GM19023 (cell line): ENCODE measurements at regions not wholly inside any gene's neighbourhood (a gene's known extent, or its start where the extent isn't known, plus 50 kb on each side); places are given as distances from the start of the nearest gene placed in this dataset.
"Not testable (repeated sequence)": the region's sequence is repeated elsewhere in the genome, so short reads cannot be mapped to it uniquely, and the experiment has no call there.

Experiments
- ATAC-seq: cut with Tn5 transposase; IDR thresholded peaks from one replicate; pipeline ENCODE4 v1.9.1; 2021; ENCODE audit warnings: mild to moderate bottlenecking, moderate library complexity; ENCODE audit not compliant: unreplicated experiment

DNA sequence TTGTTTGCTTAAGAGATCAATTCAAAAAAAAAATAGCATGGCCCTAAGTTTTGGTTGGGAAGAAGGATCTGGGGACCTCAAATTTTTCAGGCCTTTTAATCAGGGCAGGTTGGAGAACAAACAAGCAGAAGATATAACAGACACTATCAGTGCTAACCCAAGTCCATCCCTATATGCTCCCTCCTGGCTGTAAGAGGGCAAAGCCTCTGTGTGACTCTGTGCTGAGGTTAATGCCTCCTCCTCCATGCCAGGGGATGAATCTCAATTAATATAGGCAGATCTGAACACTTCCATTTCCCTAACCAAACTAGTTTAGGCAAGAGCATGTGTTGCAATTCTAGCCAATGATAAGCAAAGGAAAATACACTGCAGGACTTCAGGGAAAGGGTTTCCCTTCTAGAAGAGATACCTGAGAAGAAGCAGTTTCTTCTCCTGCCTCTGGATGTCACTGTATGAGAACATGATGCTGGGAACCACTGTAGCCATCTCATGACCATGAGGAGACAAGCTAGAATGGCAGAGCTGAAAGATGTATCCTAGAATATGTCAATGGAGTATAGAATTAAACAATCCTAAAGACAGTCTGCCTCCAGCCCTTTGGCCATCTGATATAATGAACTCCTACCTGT is 76.0 kb downstream of the CHD9NB start:
- ATAC-seq, result no peak

GRCh38 chr16:52967744-52968143 is 85.0 kb downstream of the CHD9NB start:
- ATAC-seq, result no peak

- ATAC-seq, result no peak
These were observed 88.4 kb downstream of the CHD9NB start for GRCh38 chr16:52964290-52964689.

DNA sequence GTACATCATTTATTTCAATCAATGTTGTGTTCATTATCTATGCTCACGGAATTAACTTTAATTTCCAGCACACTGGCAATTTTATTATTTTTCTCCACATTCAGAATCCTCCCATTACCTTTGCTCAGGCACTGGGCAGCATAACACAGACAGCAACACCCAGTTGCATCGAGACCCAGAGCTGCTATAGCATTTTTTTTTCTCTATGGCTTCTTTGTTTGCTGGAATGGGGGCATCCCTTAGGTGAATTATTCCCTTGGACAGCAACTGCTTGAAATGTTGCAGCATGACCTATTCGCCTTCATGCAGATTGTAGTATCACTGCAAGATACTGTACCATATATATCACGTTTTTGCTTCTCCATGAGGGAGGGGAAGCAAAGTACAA is 88.8 kb downstream of the CHD9NB start:
- ATAC-seq, result no peak

DNA sequence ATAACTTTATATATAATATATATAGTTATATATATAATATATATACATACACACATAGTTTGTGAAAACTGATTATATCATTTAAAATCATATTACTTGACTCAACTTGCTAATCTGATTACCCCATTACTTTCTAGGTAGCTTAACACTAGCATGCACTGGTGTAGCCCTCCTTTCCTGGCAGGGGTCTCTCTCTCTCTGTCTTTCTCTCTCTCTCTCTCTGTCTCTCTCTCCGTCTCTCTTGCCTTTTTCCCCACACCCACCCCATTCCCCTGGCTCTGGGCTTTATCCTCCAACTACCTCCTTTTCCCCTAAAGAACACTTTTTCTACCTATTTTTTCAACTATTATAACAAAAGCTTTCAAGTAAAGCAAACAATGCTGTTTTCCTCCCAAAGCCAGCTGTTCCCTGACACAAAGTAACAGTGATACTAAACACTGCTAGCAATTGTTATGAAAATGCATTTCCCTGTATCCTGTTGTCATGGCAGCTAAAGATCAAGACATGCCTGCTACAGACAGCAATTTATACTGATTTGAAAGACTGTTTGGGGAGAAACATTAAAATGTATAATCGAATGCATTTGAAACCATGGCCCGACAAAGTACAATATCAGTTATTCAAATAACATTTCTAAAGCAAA is 89.4 kb downstream of the CHD9NB start:
- no peak for ATAC-seq

GRCh38 chr16:52958951-52959350 is 93.7 kb downstream of the CHD9NB start:
- no peak for ATAC-seq

DNA sequence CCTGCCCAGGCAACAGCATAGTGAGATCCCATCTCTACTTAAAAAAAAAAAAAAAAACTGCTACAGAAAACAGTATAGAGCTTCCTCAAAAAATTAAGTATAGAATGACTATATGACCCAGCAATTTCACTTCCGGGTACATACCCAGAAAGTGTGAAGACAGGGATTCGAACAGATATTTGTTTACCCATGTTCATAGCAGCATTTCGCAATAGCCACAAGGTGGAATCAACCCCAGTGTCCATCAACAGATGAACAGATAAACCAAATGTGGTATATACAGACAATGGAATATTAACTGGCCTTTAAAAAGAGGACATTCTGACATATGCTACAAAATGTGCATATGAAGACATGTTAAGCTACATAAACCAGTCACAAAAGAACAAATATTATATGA is 95.5 kb downstream of the CHD9NB start:
- ATAC-seq, result no peak

DNA sequence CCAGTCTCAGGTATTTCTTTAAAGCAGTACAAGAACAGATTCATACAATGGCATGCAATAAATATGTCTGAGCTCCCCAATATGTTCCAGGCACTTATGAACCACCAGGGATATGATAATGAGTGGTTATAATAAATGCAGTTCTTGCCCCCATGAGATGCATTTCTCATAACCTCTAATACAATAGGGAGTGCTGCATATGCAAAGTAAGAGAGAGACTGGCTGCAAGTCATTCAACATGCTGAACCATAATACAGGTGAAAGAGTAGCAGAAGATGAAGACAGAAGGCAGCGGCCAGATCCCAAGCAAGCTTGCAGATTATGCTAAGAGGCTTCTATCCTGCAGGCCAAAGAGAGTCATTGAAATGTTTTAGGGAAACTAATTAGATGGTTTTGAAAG is 96.7 kb downstream of the CHD9NB start:
- no peak for ATAC-seq

GRCh38 chr16:52953215-52953614 is 99.5 kb downstream of the CHD9NB start:
- no peak for ATAC-seq

DNA sequence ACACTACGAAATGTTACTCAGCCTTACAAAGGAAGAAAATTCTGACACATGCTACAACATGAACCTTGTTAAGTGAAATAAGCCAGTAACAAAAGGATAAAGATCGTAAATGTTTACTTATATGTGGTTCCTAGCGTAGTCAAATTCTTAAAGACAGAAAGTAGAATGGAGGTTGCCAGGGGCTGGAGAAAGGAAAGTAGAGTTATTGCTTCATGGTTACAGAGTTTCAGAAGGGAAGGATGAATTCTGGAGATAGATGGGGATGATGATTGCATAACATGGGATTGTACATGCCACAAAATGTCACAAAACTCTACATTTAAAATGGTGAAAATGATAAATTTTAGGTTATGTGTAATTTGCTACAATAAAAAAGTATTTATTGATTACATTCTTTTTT is 103.8 kb downstream of the CHD9NB start:
- ATAC-seq, result no peak

- ATAC-seq, result no peak
These were observed 120.4 kb downstream of the CHD9NB start for GRCh38 chr16:52932321-52932720.

DNA sequence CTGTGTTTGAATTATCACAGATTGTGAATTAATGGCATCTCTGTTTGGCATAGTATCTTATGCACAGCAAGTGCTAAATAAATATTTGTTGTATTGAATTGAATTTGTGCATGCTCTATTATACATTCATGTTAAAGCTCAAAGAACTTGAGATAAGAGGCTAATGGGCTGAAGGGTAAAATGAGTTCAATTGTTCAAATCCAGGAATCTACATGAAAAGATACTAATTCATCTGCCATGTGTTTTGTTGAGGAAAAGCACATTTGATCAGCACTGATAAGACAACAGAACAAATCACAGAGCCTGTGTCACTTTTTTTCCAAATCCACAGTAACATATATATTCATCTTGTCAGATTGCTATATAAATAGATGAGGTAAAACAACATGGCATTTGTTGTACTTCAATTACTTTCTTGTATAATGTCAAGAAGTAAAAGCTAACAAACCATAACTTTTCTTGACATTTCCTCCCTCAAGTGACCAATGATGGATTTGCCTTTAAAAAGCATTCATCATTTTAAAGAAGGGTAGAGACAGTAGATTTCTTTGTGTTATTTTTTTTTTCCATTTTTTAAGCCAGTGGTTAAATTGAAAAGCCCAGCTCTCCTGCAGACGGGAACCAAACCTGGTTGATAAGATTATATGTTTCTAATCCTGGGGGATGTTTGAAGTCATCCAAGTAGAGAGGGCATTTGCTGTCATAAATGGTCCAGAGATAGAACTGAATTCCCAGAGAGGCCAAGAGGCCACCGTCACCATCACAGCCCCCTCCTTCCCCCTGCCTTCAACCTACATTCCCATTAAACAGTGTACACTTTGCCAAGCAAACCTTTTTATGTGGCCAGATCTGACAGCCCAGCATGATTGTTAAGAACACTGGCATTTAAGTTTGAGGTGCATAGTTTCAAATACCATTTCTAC is 123.0 kb downstream of the CHD9NB start:
- ATAC-seq, result no peak

DNA sequence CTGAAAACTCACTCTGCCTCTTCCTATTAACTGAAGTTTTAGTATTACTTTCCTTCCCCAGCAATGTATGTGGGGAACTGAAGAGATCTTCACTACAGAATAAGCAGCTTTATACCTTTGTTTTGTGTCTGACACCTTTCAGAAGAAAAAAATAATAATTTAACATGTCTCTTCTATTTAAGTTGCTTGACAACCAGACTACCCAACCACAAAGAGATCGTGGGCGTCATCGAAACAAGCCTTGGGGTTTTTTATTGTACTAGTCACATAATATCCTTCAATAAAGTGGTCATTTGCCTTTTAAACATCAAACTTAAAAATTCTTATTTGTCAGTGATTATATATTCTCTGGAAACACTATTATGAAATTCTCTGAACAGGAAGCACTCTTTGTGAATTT is 123.7 kb downstream of the CHD9NB start:
- no peak for ATAC-seq

DNA sequence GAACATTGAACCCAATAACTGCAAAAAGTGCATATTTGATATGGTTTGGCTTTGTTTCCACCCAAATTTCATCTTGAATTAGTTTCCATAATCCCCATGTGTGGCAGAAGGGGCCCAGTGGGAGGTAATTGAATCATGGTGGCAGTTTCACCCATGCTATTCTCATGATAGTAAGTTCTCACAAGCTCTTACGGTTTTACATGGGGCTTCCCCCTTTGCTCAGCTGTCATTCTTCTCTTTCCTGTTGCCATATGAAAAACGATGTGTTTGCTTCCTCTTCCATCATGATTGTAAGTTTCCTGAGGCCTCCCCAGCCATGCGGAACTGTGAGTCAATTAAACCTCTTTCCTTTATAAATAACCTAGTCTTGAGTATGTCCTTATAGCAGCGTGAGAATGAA is 127.6 kb downstream of the CHD9NB start:
- ATAC-seq, result no peak

DNA sequence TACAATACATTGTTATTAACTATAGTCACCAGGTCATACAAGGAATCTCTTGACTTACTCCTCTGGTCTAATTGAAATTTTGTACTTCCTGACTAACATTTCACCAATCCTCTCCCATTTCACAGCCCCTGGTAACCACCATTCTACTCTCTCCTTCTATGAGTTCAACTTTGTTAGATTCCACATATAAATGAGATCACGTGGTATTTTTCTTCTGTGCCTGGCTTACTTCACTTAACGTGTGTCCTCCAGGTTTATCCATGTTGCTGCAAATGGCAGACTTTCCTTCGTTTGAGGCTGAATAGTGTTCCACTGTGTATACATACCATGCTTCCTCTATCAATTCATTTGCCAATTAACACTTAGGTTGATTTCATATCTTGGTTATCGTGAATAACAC is 128.5 kb downstream of the CHD9NB start:
- no peak for ATAC-seq

DNA sequence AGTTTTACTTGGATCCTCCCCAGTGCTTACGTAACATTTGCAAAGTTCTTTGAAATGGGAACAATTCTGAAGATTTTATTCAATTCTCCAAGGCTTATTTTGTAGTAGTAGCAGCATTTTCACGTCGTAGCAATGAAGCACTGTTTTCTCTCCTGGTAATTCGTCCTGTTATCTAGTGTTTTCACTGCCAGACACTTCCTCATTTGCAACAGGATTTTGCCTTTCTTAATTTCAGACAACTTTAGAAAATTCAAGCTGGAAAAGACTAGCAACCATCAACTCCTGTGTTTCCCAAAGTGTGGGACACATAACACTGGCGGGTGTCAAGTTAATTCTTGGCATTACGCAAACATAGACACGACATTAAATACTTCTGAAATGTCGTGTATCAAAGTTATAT is 131.6 kb downstream of the CHD9NB start:
- ATAC-seq, result no peak

GRCh38 chr16:52920331-52920730 is 132.4 kb downstream of the CHD9NB start:
- ATAC-seq, result no peak

DNA sequence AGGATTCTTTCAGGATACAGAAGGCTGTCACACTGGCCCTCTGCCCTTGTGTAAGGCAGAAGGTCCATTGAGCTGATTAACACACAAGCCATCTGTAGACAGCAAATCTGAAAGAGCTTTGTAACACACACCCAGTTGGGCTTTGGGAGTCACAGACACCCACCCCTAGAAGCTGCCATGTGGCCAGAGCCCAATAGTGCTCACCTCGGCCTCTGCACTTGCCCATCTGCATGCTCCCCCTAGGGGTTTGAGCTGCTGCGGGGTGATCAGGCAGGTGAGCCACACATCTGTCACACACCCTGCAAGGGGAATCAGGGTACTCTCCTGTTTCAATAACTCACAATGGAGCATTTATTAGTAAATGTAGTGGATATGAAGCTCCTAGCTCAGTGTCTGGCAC is 138.3 kb downstream of the CHD9NB start:
- no peak for ATAC-seq

DNA sequence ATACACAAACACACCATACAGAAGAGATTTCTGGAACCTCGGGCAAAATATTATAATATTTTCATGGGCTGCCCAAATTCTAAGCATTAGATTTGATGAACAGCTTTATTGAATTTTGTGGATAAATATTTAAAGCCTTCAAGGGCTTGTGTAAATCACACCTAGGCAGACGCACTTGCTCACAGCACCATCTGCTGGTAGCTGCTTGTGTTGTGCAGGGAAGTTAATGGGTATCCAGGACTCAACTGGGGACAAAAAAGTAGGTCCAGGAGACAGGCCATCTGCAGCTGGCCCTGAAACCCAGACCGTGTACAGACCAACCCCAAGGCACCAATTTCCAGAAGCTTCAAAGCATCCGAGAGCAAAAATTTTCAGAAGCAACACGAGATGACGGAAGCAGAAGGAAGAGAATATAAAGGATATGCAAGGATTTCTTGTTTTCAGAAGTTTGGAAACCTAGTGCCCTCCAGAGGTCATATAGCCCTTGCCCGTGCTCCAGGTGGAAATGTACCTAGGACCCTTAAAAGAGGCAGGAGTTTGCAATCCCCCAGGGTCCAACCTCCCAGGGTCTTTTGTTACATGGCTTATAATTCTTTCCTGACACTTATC is 140.0 kb downstream of the CHD9NB start:
- peak; percentile 74 for ATAC-seq

- ATAC-seq, result not testable (repeated sequence)
These were observed 144.6 kb downstream of the CHD9NB start for GRCh38 chr16:52908057-52908456.

DNA sequence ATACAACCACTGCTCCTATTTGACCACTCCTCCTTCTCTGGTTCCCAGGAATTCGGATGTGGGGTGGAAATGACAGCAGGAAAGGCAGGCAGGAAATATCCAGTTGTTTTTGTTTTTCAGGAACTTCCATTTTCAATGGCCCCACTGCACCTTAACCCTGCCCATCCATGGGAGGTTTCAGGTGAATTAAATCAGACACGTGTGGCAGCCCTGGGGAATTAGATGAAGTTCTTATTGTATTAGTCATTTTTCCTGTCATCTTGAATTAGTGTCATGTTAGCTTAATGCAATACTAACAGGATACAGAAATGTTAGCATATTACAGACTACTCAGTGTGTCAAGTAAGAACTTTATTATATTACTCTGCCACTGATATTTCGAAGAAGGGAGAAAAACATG is 146.4 kb downstream of the CHD9NB start:
- ATAC-seq, result no peak
